ENCODE measurements at regions not wholly inside any gene's neighbourhood (a gene's known extent, or its start where the extent isn't known, plus 50 kb on each side); places are given as distances from the start of the nearest gene placed in this dataset.

GRCh38 chr2:573805-574392 lies 103.3 kb downstream of the TMEM18 start:
- no peak overlapping the region for H3K4me3 ChIP-seq (ENCODE audit: low read depth, low read length)
- no peak for DNase-seq (ENCODE audit: low read depth)
- TF ChIP-seq, protein P1, sequence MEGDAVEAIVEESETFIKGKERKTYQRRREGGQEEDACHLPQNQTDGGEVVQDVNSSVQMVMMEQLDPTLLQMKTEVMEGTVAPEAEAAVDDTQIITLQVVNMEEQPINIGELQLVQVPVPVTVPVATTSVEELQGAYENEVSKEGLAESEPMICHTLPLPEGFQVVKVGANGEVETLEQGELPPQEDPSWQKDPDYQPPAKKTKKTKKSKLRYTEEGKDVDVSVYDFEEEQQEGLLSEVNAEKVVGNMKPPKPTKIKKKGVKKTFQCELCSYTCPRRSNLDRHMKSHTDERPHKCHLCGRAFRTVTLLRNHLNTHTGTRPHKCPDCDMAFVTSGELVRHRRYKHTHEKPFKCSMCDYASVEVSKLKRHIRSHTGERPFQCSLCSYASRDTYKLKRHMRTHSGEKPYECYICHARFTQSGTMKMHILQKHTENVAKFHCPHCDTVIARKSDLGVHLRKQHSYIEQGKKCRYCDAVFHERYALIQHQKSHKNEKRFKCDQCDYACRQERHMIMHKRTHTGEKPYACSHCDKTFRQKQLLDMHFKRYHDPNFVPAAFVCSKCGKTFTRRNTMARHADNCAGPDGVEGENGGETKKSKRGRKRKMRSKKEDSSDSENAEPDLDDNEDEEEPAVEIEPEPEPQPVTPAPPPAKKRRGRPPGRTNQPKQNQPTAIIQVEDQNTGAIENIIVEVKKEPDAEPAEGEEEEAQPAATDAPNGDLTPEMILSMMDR (conservative IDR thresholded peaks at IDR 0.05; ENCODE audit: low read depth, low read length) = no peak

DNA sequence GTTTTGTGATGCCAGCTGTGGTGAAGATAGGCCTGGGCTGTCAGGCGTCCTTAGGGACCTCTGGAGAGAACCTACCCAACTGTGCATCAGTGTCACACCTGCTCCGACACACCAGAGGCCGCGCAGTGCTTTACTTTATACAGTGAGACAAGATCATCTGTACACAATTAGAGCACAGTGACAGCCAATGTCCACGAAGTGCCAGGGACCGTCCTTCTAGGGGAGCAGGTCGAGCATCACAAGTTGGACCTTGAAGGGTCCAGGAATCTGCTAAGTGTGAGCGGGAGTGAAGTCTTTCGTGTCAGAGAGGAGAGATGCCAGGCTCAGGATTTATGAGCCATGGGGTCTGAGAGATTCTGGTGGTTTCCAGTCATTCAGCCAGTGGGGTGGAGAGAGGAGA lies 104.2 kb downstream of the TMEM18 start:
- TF ChIP-seq, protein P1 (conservative IDR thresholded peaks at IDR 0.05; ENCODE audit: low read depth, low read length) = no peak
- no peak for DNase-seq (ENCODE audit: low read depth)
- no peak overlapping the region for H3K4me3 ChIP-seq (ENCODE audit: low read depth, low read length)

DNA sequence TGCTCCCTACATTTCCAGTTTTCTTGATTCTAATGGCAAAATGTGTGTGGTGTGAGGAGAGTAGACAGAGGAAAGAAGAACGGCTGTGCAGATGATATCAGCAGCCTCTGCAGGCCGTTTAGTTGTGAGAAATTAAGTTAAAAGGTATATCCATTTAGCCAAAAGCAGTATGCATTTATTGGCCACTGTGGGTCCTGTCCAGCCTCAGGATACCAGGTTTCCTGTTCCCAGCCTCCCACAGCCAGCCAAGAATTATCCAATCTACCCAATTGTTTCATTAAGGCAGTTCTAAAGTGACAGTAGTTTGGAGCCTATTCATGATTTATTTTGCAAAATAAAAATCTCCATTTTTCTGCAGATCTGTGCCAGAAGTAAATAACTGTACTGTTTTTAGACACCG lies 107.5 kb downstream of the TMEM18 start:
- DNase-seq (ENCODE audit: low read depth) = no peak
- TF ChIP-seq, protein P1 (conservative IDR thresholded peaks at IDR 0.05; ENCODE audit: low read depth, low read length) = no peak
- H3K4me3 ChIP-seq (ENCODE audit: low read depth, low read length) = no peak overlapping the region

DNA sequence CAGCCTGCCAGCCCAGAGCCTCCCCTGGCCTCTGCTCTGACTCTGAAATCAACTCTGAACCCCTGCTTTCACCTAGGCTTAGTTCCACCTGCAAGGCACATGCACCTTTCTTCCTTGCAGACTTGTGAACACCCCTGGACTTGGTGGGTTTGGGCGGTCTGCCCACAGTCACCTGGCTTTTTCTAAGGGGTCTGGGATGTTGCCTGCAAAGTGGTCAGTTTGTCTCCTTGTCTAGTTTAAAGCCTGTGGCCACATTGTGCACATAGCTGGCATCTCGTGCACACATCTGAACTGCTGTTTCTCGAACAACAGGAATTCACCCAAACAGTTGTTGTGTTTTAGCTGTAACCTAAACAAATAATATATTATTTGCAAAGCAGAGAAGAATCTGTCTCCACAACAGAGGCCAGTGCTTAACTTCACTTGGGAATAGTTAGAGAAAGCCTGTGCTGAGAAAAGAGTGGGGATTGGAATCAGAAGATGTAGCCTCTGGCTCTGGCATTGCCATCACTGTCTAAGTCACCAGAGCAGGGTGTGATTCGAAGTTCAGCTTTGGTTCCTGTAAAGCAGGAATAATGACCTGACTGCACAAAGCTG lies 108.5 kb downstream of the TMEM18 start:
- peak overlapping the region; percentile 44 for H3K4me3 ChIP-seq (ENCODE audit: low read depth, low read length)
- TF ChIP-seq, protein P1 (conservative IDR thresholded peaks at IDR 0.05; ENCODE audit: low read depth, low read length) = no peak
- no peak for DNase-seq (ENCODE audit: low read depth)

DNA sequence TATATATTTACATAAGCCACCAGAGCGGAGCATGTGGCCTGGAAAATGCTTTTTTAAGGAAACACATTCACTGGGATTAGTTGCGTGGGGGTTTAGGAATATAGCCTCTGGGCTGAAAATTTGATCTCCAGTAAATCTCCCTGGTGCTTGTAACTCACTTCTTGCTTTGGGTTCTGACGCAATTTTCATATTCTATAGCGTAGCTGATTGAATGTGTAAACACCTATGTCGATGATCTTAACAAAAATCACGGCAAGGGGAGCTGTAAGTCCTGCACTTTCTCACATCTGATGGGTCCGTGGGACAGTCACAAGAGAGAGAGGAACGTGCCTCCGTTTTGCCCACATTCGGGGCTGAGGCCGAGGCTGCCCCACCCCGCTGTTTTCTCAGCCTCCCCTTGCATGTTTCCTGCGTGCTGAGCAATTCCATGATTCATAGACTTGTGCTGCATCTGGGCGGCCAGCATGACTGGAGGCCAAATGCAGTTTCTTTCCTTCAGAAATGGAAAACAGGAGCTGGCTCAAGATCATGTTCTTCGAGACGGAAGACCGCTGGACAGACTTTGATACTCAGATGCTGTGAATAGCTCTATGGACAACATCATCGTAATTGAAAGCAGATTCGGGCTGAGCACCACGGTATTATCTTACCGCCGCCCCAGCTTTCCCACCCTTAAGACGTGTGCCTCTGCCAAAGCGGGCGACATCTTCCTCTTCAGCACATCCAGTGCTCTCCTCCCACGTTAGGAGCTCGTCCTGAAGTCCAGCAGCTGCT lies 109.2 kb downstream of the TMEM18 start:
- TF ChIP-seq, protein P1 (conservative IDR thresholded peaks at IDR 0.05; ENCODE audit: low read depth, low read length) = no peak
- peak; percentile 75 for DNase-seq (ENCODE audit: low read depth)

DNA sequence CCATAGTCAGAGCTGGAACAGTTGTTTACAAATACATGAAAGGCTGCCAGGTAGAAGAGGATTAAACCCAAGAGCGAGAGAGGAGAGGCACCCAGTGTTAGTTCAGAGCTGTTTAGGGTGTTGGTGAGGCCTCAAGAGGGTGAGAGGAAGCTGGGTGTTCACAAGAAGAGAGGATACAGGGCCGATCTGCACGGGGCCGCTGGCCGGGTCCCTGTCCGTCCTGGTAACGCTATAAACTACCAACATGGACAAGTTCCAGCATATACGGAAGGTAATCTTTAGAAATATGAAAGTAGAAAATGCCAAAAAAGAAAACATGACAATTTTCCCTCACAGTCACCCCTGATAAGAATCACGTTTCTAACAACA lies 109.7 kb downstream of the TMEM18 start:
- TF ChIP-seq, protein P1 (conservative IDR thresholded peaks at IDR 0.05; ENCODE audit: low read depth, low read length) = no peak
- no peak for DNase-seq (ENCODE audit: low read depth)
- H3K4me3 ChIP-seq (ENCODE audit: low read depth, low read length) = no peak overlapping the region

More for the DNA sequence above, 109.2 kb downstream of the TMEM18 start:
- H3K4me3 ChIP-seq (ENCODE audit: low read depth, low read length) = peak overlapping the region; percentile 44

Measured in choroid plexus epithelial cell (primary cell).